ENCODE measurements at regions not wholly inside any gene's neighbourhood (a gene's known extent, or its start where the extent isn't known, plus 50 kb on each side); places are given as distances from the start of the nearest gene placed in this dataset.
"Not testable (repeated sequence)": the region's sequence is repeated elsewhere in the genome, so short reads cannot be mapped to it uniquely, and the experiment has no call there.

DNA sequence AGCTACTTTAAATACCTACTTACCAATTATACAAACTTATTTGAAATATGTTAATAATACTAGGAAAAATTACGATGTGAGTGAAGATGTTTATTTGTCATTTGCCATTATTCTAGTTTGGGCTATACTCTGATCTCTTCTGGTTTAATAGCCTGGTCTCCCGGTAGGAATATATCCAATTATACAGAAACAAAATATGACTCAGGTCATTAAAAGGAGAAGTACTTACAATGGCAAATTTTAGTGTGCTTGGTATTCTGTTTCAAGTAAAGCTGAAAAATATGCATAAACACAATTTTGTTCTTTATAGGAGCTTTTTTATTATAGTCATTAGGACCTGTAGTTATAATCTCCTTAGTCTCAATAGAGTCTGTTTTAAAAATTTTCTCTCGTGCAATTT, 176.8 kb downstream of the SLCO4C1 start:
- ATAC-seq (ENCODE audit: low FRiP score) (no peak), DNase-seq (ENCODE audit: low spot score) (no peak)
- no peak for TF ChIP-seq CTCF (IDR thresholded peaks at IDR 0.05)

DNA sequence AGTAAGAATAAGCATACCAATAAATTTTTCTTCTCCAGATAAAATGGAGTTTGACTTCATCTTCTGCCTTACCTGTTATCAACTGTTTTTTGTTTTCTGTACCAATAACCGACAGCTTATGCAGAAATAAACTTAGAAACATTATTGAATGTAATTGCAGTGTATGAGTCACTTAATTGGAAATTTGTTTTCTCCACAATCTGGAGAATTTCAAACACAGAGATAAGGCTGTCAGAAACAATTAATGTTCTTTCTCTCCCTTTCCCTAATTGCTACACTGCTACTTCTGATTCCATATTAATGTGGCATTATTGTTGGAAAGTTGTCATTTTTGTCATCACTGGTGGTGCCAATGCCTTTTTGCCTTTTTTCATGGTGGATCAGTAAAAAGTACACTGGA, 180.3 kb downstream of the SLCO4C1 start:
- TF ChIP-seq CTCF (IDR thresholded peaks at IDR 0.05), result no peak
- no peak for DNase-seq (ENCODE audit: low spot score)
- no peak for ATAC-seq (ENCODE audit: low FRiP score)

- ATAC-seq (ENCODE audit: low FRiP score) (no peak), DNase-seq (ENCODE audit: low spot score) (no peak)
- TF ChIP-seq CTCF (IDR thresholded peaks at IDR 0.05), result no peak
Measured at GRCh38 chr5:102114525-102115069, 181.5 kb downstream of the SLCO4C1 start.

- TF ChIP-seq CTCF (IDR thresholded peaks at IDR 0.05), result no peak
- no peak for DNase-seq (ENCODE audit: low spot score)
- no peak for ATAC-seq (ENCODE audit: low FRiP score)
Measured at GRCh38 chr5:102107865-102108264, 188.2 kb downstream of the SLCO4C1 start.

GRCh38 chr5:102106599-102106998, 189.5 kb downstream of the SLCO4C1 start:
- TF ChIP-seq CTCF (IDR thresholded peaks at IDR 0.05), result no peak
- no peak for ATAC-seq (ENCODE audit: low FRiP score)

GRCh38 chr5:102099766-102100331, 196.2 kb downstream of the SLCO4C1 start:
- no peak for ATAC-seq (ENCODE audit: low FRiP score)
- DNase-seq (ENCODE audit: low spot score), result no peak
- TF ChIP-seq CTCF (IDR thresholded peaks at IDR 0.05), result no peak

More at GRCh38 chr5:102106599-102106998, 189.5 kb downstream of the SLCO4C1 start:
- DNase-seq (ENCODE audit: low spot score), result no peak

DNA sequence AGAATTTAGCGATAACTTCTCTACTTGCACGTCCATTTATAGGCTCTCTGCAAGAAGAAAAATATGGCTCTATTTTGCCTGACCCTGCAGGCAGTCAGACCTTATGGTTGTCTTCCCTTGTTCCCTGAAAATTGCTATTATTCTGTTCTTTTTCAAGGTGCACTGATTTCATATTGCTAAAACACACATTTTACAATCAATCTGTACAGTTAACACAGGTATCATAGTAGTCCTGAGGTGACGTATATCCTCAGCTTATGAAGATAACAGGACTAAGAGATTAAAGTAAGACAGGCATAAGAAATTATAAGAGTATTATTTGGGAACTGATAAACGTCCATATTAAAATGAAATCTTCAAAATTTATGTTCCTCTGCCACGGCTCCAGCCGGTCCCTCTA, 197.0 kb downstream of the SLCO4C1 start:
- DNase-seq (ENCODE audit: low spot score); ATAC-seq (ENCODE audit: low FRiP score): not testable (repeated sequence)

GRCh38 chr5:102098606-102099005, 197.5 kb downstream of the SLCO4C1 start:
- ATAC-seq (ENCODE audit: low FRiP score); DNase-seq (ENCODE audit: low spot score): not testable (repeated sequence)
